Heart right ventricle (tissue), 16 donors: ENCODE measurements at regions not wholly inside any gene's neighbourhood (a gene's known extent, or its start where the extent isn't known, plus 50 kb on each side); places are given as distances from the start of the nearest gene placed in this dataset.

Experiments
- ATAC-seq, 8 donors: fragments of 200-7000 bp; cut with Tn5 transposase; one replicate each; pipeline ENCODE4 v1.9.1; 2020; ENCODE audit warnings: mild to moderate bottlenecking in 8 of 8, moderate library complexity in 8 of 8, moderate number of reproducible peaks in 1 of 8
- DNase-seq, 2 donors: peaks; one replicate each; pipeline ENCODE4 v3.0.0-alpha.2; 2020
- H3K27ac ChIP-seq, 10 donors: fragments of 200-600 bp; sonication (generic) in 2 of 10; one replicate each; pipeline versions ENCODE4 v1.5.0 to v1.8.0; 2020 to 2022; ENCODE audit warnings: mild to moderate bottlenecking in 3 of 10
- H3K27me3 ChIP-seq, 7 donors: fragments of 200-600 bp; one replicate each; pipeline ENCODE4 v1.8.0; 2021 to 2022; ENCODE audit warnings: mild to moderate bottlenecking in 2 of 7
- H3K36me3 ChIP-seq, 9 donors: fragments of 200-600 bp; sonication (generic) in 1 of 9; one replicate each; pipeline versions ENCODE4 v1.5.0 to v1.8.0; 2020 to 2022; ENCODE audit warnings: mild to moderate bottlenecking in 2 of 9
- H3K4me1 ChIP-seq, 9 donors: fragments of 200-600 bp; sonication (generic) in 1 of 9; one replicate each; pipeline versions ENCODE4 v1.5.0 to v1.8.0; 2020 to 2022; ENCODE audit warnings: mild to moderate bottlenecking in 4 of 9
- H3K4me3 ChIP-seq, 10 donors: fragments of 200-600 bp; sonication (generic) in 2 of 10; one replicate each; pipeline versions ENCODE4 v1.5.0 to v1.8.0; 2020 to 2022; ENCODE audit warnings: mild to moderate bottlenecking in 7 of 10, moderate library complexity in 2 of 10
- H3K9me3 ChIP-seq, 11 donors: fragments of 200-600 bp in 10 of 11; sonication (generic) in 2 of 11; one replicate each; pipeline versions ENCODE4 v1.5.0 to v1.8.0; 2013 to 2022; ENCODE audit warnings: mild to moderate bottlenecking in 2 of 11, control low read depth in 1 of 11, moderate library complexity in 1 of 11
- WGBS, 2 donors: extraction: QIAGEN DNeasy Blood & Tissue Kit; methylation state at CpG; one replicate each; pipeline ENCODE4 v1.1.7; 2013; ENCODE audit warnings: inconsistent platforms in 1 of 2; 5-methylcytosine and 5-hydroxymethylcytosine counted together
- intact Hi-C, 10 donors: fragments of 100-400 bp; cut with DNase I; formaldehyde crosslinking; loops; one replicate each; pipeline versions ENCODE4 v1.11.1 to v1.14.2; 2022
- TF ChIP-seq, protein P1 (sequence below), 9 donors: fragments of 200-600 bp; sonication (generic) in 2 of 9; IDR thresholded peaks; one replicate each; pipeline versions ENCODE4 v1.5.0 to v1.8.0; 2021 to 2022; ENCODE audit warnings: antibody characterized with exemption in 9 of 9, mild to moderate bottlenecking in 5 of 9, moderate library complexity in 1 of 9
- donor health status: Arrhythmogenic right ventricular cardiomyopathy.
- donor health status: ischemic (EF 13 %, LVEDD 7.1; RV severe dilation, severe dysfunction).
- donor health status: healthy with polysubstance abuse.
- donor health status: DM: no; HTN: yes; CAD: no.
- donor health status: DM: no; HTN: no; CAD: no.
- donor health status: ischemic (EF 25% LVEDD 6.9; RV normal size, moderate dysfunction).
- donor health status: ischemic (EF 25% LVEDD 5.7; RV mildly dilated, moderate dysfunction).
- donor health status: healthy.
- donor health status: DM: yes; HTN: yes; CAD: no.
- donor health status: Ischemic cardiomyopathy.
- donor health status: ischemic (EF 35%, LVEDD 5.7; RV mildly dilated, moderate dysfunction).
- donor health status: nonischemic (EF 11% LVEDD 7.7; RV severe dilation, severe dysfunction).
- donor health status: DM: yes; HTN: yes; CAD: no.
- donor health status: PGD.
- donor health status: ischemic (EF 29% LVEDD 5.4; RV normal size, mild dysfunction).
- donor health status: nonischemic (EF 23%, LVEDD 6.1; RV moderate dilation, normal function).

DNA sequence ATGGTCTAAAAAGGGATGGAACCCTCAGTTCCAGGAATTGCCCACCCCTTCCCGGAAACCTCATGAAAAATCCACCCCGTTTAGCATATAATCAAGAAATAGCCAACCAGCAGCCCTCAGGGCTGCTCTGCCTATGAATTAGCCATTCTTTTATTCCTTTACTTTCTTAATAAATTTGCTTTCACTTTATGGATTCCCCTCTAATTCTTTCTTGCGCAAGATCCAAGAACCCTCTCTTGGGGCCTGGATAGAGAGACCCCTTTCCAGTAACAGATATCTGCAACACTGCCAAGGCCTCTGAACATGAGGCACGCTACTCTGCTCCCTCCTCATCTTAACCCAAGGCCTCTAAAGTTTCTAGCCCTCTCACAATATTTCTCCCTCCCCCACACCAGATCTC, 58.9 kb upstream of the POU2F1 start:
- Histone ChIP-seq H3K36me3 (no peaks in the 10 kb centered on the region), H3K9me3 (peaks cover 0 to 3% (median 0%) of the 10 kb centered on the region in 11 donors), H3K27ac (no peak overlapping the region), H3K4me3 (no peak overlapping the region), H3K27me3 (peaks cover 0 to 19% (median 9%) of the 10 kb centered on the region in 7 donors), H3K4me1 (no peaks in the 10 kb centered on the region)
- 94 to 96% methylated on average over 4 of the region's 4 CpGs for WGBS, 2 donors
- DNase-seq (no peak), ATAC-seq (no peak)
- intact Hi-C loops: no loop called here
- TF ChIP-seq, protein P1, sequence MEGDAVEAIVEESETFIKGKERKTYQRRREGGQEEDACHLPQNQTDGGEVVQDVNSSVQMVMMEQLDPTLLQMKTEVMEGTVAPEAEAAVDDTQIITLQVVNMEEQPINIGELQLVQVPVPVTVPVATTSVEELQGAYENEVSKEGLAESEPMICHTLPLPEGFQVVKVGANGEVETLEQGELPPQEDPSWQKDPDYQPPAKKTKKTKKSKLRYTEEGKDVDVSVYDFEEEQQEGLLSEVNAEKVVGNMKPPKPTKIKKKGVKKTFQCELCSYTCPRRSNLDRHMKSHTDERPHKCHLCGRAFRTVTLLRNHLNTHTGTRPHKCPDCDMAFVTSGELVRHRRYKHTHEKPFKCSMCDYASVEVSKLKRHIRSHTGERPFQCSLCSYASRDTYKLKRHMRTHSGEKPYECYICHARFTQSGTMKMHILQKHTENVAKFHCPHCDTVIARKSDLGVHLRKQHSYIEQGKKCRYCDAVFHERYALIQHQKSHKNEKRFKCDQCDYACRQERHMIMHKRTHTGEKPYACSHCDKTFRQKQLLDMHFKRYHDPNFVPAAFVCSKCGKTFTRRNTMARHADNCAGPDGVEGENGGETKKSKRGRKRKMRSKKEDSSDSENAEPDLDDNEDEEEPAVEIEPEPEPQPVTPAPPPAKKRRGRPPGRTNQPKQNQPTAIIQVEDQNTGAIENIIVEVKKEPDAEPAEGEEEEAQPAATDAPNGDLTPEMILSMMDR (IDR thresholded peaks at IDR 0.05): no peak

DNA sequence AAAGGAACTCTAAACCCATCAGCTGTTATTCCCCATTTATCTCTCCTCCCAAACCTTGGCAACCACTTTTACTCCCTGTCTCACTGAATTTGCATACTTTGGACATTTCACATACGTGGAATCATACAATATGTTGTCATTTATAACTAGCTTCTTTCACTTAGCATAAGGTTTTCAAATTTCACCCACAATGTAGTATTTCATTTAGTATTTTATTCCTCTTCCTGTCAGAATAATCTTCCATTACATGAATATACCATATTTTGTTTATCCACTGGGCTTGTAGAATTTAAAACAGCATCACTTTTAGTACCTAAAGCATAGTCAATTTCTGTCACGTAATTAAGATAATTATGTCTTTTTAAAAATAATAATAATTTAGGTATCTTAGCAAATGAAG, 55.5 kb upstream of the POU2F1 start:
- WGBS, 2 donors: 91 to 95% methylated on average over 2 of the region's 2 CpGs
- H3K27ac ChIP-seq: no peak overlapping the region
- H3K9me3 ChIP-seq: peaks cover 0 to 5% (median 0%) of the 10 kb centered on the region in 11 donors
- ATAC-seq (no peak), DNase-seq (no peak)
- peaks cover 0 to 8% (median 0%) of the 10 kb centered on the region in 9 donors for H3K4me1 ChIP-seq
- TF ChIP-seq, protein P1 (IDR thresholded peaks at IDR 0.05): no peak
- no peaks in the 10 kb centered on the region for H3K36me3 ChIP-seq
- peaks cover 0 to 19% (median 10%) of the 10 kb centered on the region in 7 donors for H3K27me3 ChIP-seq
- intact Hi-C loops: no loop called here
- no peak overlapping the region for H3K4me3 ChIP-seq

DNA sequence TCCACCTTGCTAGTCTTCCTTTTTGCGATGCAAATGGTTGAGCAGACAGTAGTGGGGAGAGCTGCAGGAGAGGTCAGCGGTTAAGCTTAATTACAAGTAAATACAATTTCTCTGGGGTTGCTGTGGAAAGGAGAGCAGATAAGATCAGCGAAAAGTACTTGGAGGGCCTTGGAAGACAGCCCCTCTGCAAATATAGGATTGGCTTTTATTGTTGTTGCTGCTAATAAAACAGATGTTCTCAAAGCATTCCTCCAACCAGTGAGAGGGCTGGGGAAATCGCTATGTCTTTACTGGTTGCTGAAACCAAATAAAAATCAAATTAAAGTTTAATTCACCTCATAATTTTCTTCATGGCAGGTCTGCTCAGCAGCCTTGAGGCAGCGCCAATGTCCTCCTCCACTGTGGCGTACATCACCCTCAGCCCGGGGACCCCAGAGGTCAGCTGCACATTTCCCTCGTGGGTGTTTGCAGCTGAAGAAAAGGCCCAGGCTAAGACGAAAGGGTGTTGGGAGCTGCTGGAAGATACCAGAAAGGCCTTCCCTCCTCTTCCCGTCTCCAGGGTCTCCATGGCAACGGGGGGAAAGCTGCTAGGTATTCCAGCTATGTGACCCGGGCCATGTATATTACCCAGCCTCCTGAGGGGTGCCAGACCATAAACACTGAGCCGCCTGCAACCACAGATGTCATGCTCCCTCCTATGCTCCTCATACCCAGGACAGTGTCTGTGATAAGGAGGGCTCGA, 54.6 kb upstream of the POU2F1 start:
- peaks cover 0 to 8% (median 0%) of the 10 kb centered on the region in 9 donors for H3K4me1 ChIP-seq
- DNase-seq (no peak), ATAC-seq (no peak)
- H3K36me3 ChIP-seq: no peaks in the 10 kb centered on the region
- H3K27ac ChIP-seq: no peak overlapping the region
- intact Hi-C loops: no loop called here
- H3K4me3 ChIP-seq: no peak overlapping the region
- peaks cover 0 to 19% (median 10%) of the 10 kb centered on the region in 7 donors for H3K27me3 ChIP-seq
- peaks cover 0 to 5% (median 0%) of the 10 kb centered on the region in 11 donors for H3K9me3 ChIP-seq
- WGBS, 2 donors: 45 to 53% methylated on average over 14 of the region's 14 CpGs
- TF ChIP-seq, protein P1 (IDR thresholded peaks at IDR 0.05): no peak

DNA sequence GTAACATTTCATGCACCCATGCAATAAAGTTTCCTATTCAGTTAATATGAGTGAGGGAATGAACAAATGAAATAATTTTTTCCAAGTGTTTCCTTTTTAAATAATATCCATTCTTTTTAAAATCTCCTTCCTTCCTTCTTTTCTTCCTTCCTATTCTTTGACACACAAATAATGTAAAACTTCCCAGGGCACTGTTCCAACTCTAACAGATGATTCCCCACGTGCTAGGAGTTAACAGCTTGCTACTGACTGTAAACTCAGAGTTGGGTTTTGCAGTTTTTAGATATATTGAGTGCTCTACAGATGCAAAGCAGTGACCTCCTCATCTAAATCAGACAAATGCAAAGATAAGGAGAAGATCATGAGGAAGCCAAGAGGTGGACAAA, 54.0 kb upstream of the POU2F1 start:
- intact Hi-C loops: no loop called here
- H3K4me3 ChIP-seq: no peak overlapping the region
- 17 to 18% methylated on average over 1 of the region's 1 CpG for WGBS, 2 donors
- H3K27me3 ChIP-seq: peaks cover 0 to 19% (median 10%) of the 10 kb centered on the region in 7 donors
- H3K36me3 ChIP-seq: no peaks in the 10 kb centered on the region
- no peak for DNase-seq
- peaks cover 0 to 8% (median 0%) of the 10 kb centered on the region in 9 donors for H3K4me1 ChIP-seq
- no peak for ATAC-seq
- H3K27ac ChIP-seq: no peak overlapping the region
- H3K9me3 ChIP-seq: peaks cover 0 to 5% (median 0%) of the 10 kb centered on the region in 11 donors
- TF ChIP-seq, protein P1 (IDR thresholded peaks at IDR 0.05): no peak
